Glutamatergic neuron (in vitro differentiated cells): ENCODE measurements at regions not wholly inside any gene's neighbourhood (a gene's known extent, or its start where the extent isn't known, plus 50 kb on each side); places are given as distances from the start of the nearest gene placed in this dataset.

Experiments
- DNase-seq: peaks from one replicate; pipeline ENCODE4 v3.0.0; 2022
- H3K27ac Mint-ChIP-seq: one replicate; pipeline ENCODE4 v1.8.0; 2020; ENCODE audit warnings: mild to moderate bottlenecking, mixed read lengths, inconsistent platforms; ENCODE audit not compliant: unreplicated experiment
- H3K27me3 Mint-ChIP-seq: one replicate; pipeline ENCODE4 v1.8.0; 2020; ENCODE audit warnings: mild to moderate bottlenecking, moderate library complexity, mixed read lengths, inconsistent platforms; ENCODE audit not compliant: unreplicated experiment
- H3K36me3 Mint-ChIP-seq: one replicate; pipeline ENCODE4 v1.8.0; 2020; ENCODE audit warnings: mild to moderate bottlenecking, mixed read lengths, inconsistent platforms; ENCODE audit not compliant: unreplicated experiment
- H3K4me1 Mint-ChIP-seq: one replicate; pipeline ENCODE4 v1.8.0; 2020; ENCODE audit warnings: mild to moderate bottlenecking, low read depth, mixed read lengths, inconsistent platforms; ENCODE audit not compliant: unreplicated experiment
- H3K4me3 Mint-ChIP-seq: one replicate; pipeline ENCODE4 v1.8.0; 2020; ENCODE audit warnings: mild to moderate bottlenecking, mixed read lengths, inconsistent platforms; ENCODE audit not compliant: unreplicated experiment
- H3K9me3 Mint-ChIP-seq: one replicate; pipeline ENCODE4 v1.8.0; 2020; ENCODE audit warnings: mild to moderate bottlenecking, moderate library complexity, mixed read lengths, inconsistent platforms; ENCODE audit not compliant: unreplicated experiment
- CTCF ChIP-seq: fragments of 200-600 bp; sonication (generic); IDR thresholded peaks from one replicate; pipeline ENCODE4 v1.5.0; 2021; ENCODE audit not compliant: partially characterized antibody, unreplicated experiment

DNA sequence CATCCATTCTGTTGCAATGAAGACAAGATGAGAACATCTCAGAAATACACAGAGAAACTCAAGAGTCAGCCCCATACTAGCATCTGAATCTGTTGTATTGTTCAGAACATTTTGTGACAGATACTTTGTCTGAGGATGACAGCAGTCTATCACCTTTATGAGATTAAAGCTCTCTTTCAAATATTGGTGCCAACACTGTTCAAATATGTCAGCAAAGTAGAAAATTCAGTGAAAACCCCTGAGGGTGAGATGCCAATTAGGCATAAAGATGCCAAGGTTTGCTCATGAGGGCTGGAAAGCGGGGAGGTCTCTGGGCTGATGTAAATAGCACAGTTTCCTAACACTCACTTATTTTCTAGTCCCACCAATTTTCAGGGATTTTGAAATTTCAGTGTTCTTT is 1054.2 kb upstream of the CRIM1 start:
- no peaks in the 10 kb centered on the region for H3K36me3 Mint-ChIP-seq
- no peak for DNase-seq
- H3K4me3 Mint-ChIP-seq, result no peak overlapping the region
- no peak overlapping the region for H3K27ac Mint-ChIP-seq
- no peak for TF ChIP-seq CTCF
- H3K4me1 Mint-ChIP-seq, result no peaks in the 10 kb centered on the region
- H3K9me3 Mint-ChIP-seq, result no peaks in the 10 kb centered on the region
- H3K27me3 Mint-ChIP-seq, result no peaks in the 10 kb centered on the region

DNA sequence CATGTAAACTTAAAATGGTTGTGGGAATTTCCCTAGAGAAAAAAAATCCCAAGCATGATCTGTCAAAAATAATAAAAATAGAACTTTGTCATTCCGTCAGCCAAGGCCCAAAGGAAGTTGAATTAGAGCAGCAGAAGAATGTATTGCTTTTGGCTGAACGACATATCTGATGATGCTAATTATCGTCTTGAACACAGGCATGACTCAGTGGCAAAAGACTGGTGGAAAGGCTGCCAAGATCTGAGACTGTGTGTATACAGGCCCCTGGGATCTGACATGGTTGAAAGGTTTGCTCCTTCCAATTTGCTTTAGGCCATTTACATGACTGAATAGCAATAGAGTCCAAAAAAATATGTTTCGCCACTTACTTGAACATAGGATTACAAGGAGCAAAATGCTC is 1057.1 kb upstream of the CRIM1 start:
- Mint-ChIP-seq H3K27ac (no peak overlapping the region), H3K4me3 (no peak overlapping the region), H3K27me3 (no peaks in the 10 kb centered on the region), H3K9me3 (no peaks in the 10 kb centered on the region), H3K4me1 (no peaks in the 10 kb centered on the region), H3K36me3 (no peaks in the 10 kb centered on the region)
- TF ChIP-seq CTCF, result no peak
- no peak for DNase-seq

GRCh38 chr2:35297403-35297802 is 1058.2 kb upstream of the CRIM1 start:
- H3K27me3 Mint-ChIP-seq, result no peaks in the 10 kb centered on the region
- H3K4me1 Mint-ChIP-seq, result peaks cover 3% of the 10 kb centered on the region
- no peak for TF ChIP-seq CTCF
- H3K27ac Mint-ChIP-seq, result no peak overlapping the region
- H3K4me3 Mint-ChIP-seq, result no peak overlapping the region
- no peak for DNase-seq
- H3K9me3 Mint-ChIP-seq, result no peaks in the 10 kb centered on the region
- H3K36me3 Mint-ChIP-seq, result no peaks in the 10 kb centered on the region

DNA sequence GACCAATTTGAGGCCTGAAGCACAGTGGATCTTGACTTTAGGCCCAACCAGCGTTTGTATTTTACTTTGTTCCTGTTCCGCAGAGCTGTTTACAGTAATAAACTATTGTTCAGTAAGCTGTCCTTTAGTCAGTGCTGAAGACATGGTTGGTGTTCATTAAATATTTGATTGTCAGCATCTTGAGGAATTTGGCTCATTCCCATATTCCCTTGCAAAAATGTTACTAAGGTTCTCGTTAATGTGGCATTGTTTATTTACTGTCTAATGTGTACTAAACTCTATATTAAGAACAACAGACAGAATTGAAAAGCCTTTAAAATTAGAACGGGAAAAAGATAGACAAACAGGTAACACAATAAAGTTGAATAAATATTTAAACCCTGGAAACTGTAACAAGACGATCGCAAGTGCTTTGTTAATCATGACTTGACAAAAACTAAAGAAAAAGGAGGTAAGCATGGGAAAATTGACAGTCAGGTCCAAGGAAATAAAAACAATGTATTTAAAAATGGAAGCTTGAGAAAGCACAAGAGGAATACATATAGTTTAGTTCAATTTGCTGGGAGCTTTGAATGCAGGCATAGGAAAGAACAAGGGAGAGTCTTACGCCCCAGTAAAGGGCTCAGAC is 1060.8 kb upstream of the CRIM1 start:
- no peaks in the 10 kb centered on the region for H3K36me3 Mint-ChIP-seq
- H3K27me3 Mint-ChIP-seq, result no peaks in the 10 kb centered on the region
- no peak overlapping the region for H3K27ac Mint-ChIP-seq

More for the DNA sequence above, 1060.8 kb upstream of the CRIM1 start:
- peaks cover 3% of the 10 kb centered on the region for H3K4me1 Mint-ChIP-seq
- H3K4me3 Mint-ChIP-seq, result no peak overlapping the region
- no peaks in the 10 kb centered on the region for H3K9me3 Mint-ChIP-seq
- TF ChIP-seq CTCF, result no peak
- no peak for DNase-seq
